Ishikawa (cell line): ENCODE measurements at regions not wholly inside any gene's neighbourhood (a gene's known extent, or its start where the extent isn't known, plus 50 kb on each side); places are given as distances from the start of the nearest gene placed in this dataset.

Source experiments
- EGR1 ChIP-seq: IDR thresholded peaks from 2 replicates; pipeline ENCODE4 v1.6.1; 2012
- EP300 ChIP-seq: IDR thresholded peaks from 2 replicates; pipeline ENCODE4 v1.6.1; 2012; ENCODE audit warnings: borderline replicate concordance
- NFIC ChIP-seq: IDR thresholded peaks from 2 replicates; pipeline ENCODE4 v1.6.1; 2012
- TCF12 ChIP-seq: IDR thresholded peaks from 2 replicates; pipeline ENCODE4 v1.6.1; 2012; ENCODE audit warnings: low read depth
- YY1 ChIP-seq: IDR thresholded peaks from 2 replicates; pipeline ENCODE4 v1.6.1; 2012; ENCODE audit warnings: low read depth
- ZBTB7A ChIP-seq: IDR thresholded peaks from 2 replicates; pipeline ENCODE4 v1.6.1; 2012; ENCODE audit warnings: low read depth

DNA sequence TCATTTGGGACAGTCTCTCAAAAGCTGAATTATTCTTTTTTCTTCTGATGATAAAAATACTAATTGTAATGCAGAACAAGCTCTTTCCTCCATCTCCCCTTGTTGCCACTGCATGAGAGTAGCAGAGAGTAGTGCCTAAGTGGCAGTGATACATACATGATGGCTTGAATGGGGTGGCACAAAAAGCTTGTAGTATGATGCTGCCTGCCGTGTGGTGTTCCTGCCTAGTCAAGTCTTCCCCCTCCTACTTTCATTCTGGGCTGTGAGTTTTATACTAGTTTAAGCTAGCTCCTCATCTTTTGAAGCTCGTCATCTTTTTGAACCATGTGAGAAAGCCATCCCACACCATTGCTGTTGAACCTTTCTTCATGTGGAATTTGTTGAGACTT, 230.5 kb downstream of the NFKBIZ start:
- no peak for TF ChIP-seq EGR1
- no peak for TF ChIP-seq NFIC
- TF ChIP-seq ZBTB7A, result no peak
- TF ChIP-seq EP300, result no peak
- no peak for TF ChIP-seq TCF12
- TF ChIP-seq YY1, result no peak
